Renal cortex interstitium (tissue), 11 donors: ENCODE measurements at regions not wholly inside any gene's neighbourhood (a gene's known extent, or its start where the extent isn't known, plus 50 kb on each side); places are given as distances from the start of the nearest gene placed in this dataset.

Experiments
- DNase-seq, 11 donors: peaks; one replicate each; pipeline ENCODE4 v3.0.0-alpha.2; 2013; ENCODE audit warnings: low read depth in 9 of 11, low spot score in 4 of 11; ENCODE audit errors: extremely low read depth in 1 of 11

GRCh38 chr22:27381552-27381951 is 420.0 kb downstream of the MN1 start:
- DNase-seq, result no peak

- no peak for DNase-seq
These were observed 419.4 kb downstream of the MN1 start for GRCh38 chr22:27381960-27382742.

GRCh38 chr22:27382947-27383346 is 418.6 kb downstream of the MN1 start:
- no peak for DNase-seq

- DNase-seq, result no peak
These were observed 417.7 kb downstream of the MN1 start for GRCh38 chr22:27383896-27384295.

GRCh38 chr22:27385261-27385998 is 416.1 kb downstream of the MN1 start:
- DNase-seq, result no peak

GRCh38 chr22:27386186-27386585 is 415.4 kb downstream of the MN1 start:
- no peak for DNase-seq

- DNase-seq, result no peak
These were observed 414.0 kb downstream of the MN1 start for GRCh38 chr22:27387561-27387960.

GRCh38 chr22:27388090-27388600 is 413.4 kb downstream of the MN1 start:
- no peak for DNase-seq

- no peak for DNase-seq
These were observed 411.9 kb downstream of the MN1 start for GRCh38 chr22:27389727-27390075.

- no peak for DNase-seq
These were observed 410.3 kb downstream of the MN1 start for GRCh38 chr22:27391092-27391770.

- DNase-seq, result no peak
These were observed 408.2 kb downstream of the MN1 start for GRCh38 chr22:27393371-27393770.

- no peak for DNase-seq
These were observed 406.7 kb downstream of the MN1 start for GRCh38 chr22:27394806-27395404.

- no peak for DNase-seq
These were observed 404.3 kb downstream of the MN1 start for GRCh38 chr22:27397036-27397953.

- no peak for DNase-seq
These were observed 403.6 kb downstream of the MN1 start for GRCh38 chr22:27397954-27398342.

GRCh38 chr22:27399161-27399560 is 402.4 kb downstream of the MN1 start:
- DNase-seq, result no peak

GRCh38 chr22:27400811-27401210 is 400.7 kb downstream of the MN1 start:
- no peak for DNase-seq

GRCh38 chr22:27401321-27401720 is 400.2 kb downstream of the MN1 start:
- no peak for DNase-seq

- no peak for DNase-seq
These were observed 397.1 kb downstream of the MN1 start for GRCh38 chr22:27404441-27404840.
